ENCODE measurements at regions not wholly inside any gene's neighbourhood (a gene's known extent, or its start where the extent isn't known, plus 50 kb on each side); places are given as distances from the start of the nearest gene placed in this dataset.

- Histone ChIP-seq H3K9ac (ENCODE audit: extremely low read depth, low read length, poor library complexity, severe bottlenecking) (no peak overlapping the region), H3K4me3 (ENCODE audit: low read length) (no peak overlapping the region), H3K27me3 (ENCODE audit: control insufficient read depth, insufficient read depth, low read length, poor library complexity, severe bottlenecking) (no peaks in the 10 kb centered on the region), H3K4me1 (ENCODE audit: control insufficient read depth, insufficient read depth, low read length) (peaks cover 4% of the 10 kb centered on the region), H3K9me3 (ENCODE audit: control insufficient read depth, low read length) (no peaks in the 10 kb centered on the region), H3K36me3 (ENCODE audit: control insufficient read depth, insufficient read depth, low read length) (no peaks in the 10 kb centered on the region), H3K27ac (ENCODE audit: low read depth, low read length) (no peak overlapping the region)
- WGBS, 2 experiments (ENCODE audit: insufficient coverage in 1 of 2, insufficient read length in 1 of 2): 94 to 100% methylated on average over 2 of the region's 2 CpGs
- Mint-ChIP-seq H3K4me1 (peaks cover 16% of the 10 kb centered on the region), H3K9me3 (no peaks in the 10 kb centered on the region), H3K36me3 (ENCODE audit: low read depth) (peaks cover 3% of the 10 kb centered on the region), H3K27ac (no peak overlapping the region), H3K4me3 (no peak overlapping the region), H3K27me3 (ENCODE audit: insufficient read depth) (no peaks in the 10 kb centered on the region)
- no peak for DNase-seq
- TF ChIP-seq CTCF (conservative IDR thresholded peaks at IDR 0.05): no peak
Observed at GRCh38 chr14:86714153-86714552, 1184.2 kb downstream of the FLRT2 start.

GRCh38 chr14:86712727-86713126 lies 1182.8 kb downstream of the FLRT2 start:
- Histone ChIP-seq H3K27ac (ENCODE audit: low read depth, low read length) (no peak overlapping the region), H3K36me3 (ENCODE audit: control insufficient read depth, insufficient read depth, low read length) (no peaks in the 10 kb centered on the region), H3K4me3 (ENCODE audit: low read length) (no peak overlapping the region), H3K27me3 (ENCODE audit: control insufficient read depth, insufficient read depth, low read length, poor library complexity, severe bottlenecking) (no peaks in the 10 kb centered on the region), H3K4me1 (ENCODE audit: control insufficient read depth, insufficient read depth, low read length) (no peaks in the 10 kb centered on the region), H3K9me3 (ENCODE audit: control insufficient read depth, low read length) (no peaks in the 10 kb centered on the region), H3K9ac (ENCODE audit: extremely low read depth, low read length, poor library complexity, severe bottlenecking) (no peak overlapping the region)
- Mint-ChIP-seq H3K9me3 (no peaks in the 10 kb centered on the region), H3K27me3 (ENCODE audit: insufficient read depth) (no peaks in the 10 kb centered on the region), H3K27ac (no peak overlapping the region), H3K4me1 (peaks cover 11% of the 10 kb centered on the region), H3K4me3 (no peak overlapping the region), H3K36me3 (ENCODE audit: low read depth) (peaks cover 3% of the 10 kb centered on the region)
- TF ChIP-seq CTCF (conservative IDR thresholded peaks at IDR 0.05): no peak
- WGBS, 2 experiments (ENCODE audit: insufficient coverage in 1 of 2, insufficient read length in 1 of 2): 43 to 72% methylated on average over 3 to 4 of the region's 4 CpGs
- DNase-seq: no peak

- Mint-ChIP-seq H3K27ac (no peak overlapping the region), H3K4me3 (no peak overlapping the region), H3K9me3 (no peaks in the 10 kb centered on the region), H3K4me1 (peaks cover 11% of the 10 kb centered on the region), H3K27me3 (ENCODE audit: insufficient read depth) (no peaks in the 10 kb centered on the region), H3K36me3 (ENCODE audit: low read depth) (peaks cover 3% of the 10 kb centered on the region)
- no peaks in the 10 kb centered on the region for H3K27me3 ChIP-seq (ENCODE audit: control insufficient read depth, insufficient read depth, low read length, poor library complexity, severe bottlenecking)
- H3K27ac ChIP-seq (ENCODE audit: low read depth, low read length): no peak overlapping the region
- DNase-seq: no peak
- 93 to 100% methylated on average over 1 of the region's 1 CpG for WGBS, 2 experiments (ENCODE audit: insufficient coverage in 1 of 2, insufficient read length in 1 of 2)
- no peaks in the 10 kb centered on the region for H3K4me1 ChIP-seq (ENCODE audit: control insufficient read depth, insufficient read depth, low read length)
- H3K4me3 ChIP-seq (ENCODE audit: low read length): no peak overlapping the region
- H3K36me3 ChIP-seq (ENCODE audit: control insufficient read depth, insufficient read depth, low read length): no peaks in the 10 kb centered on the region
- TF ChIP-seq CTCF (conservative IDR thresholded peaks at IDR 0.05): no peak
- no peak overlapping the region for H3K9ac ChIP-seq (ENCODE audit: extremely low read depth, low read length, poor library complexity, severe bottlenecking)
- H3K9me3 ChIP-seq (ENCODE audit: control insufficient read depth, low read length): no peaks in the 10 kb centered on the region
Observed at GRCh38 chr14:86712176-86712575, 1182.2 kb downstream of the FLRT2 start.

Data from endodermal cell (in vitro differentiated cells).